ENCODE measurements at regions not wholly inside any gene's neighbourhood (a gene's known extent, or its start where the extent isn't known, plus 50 kb on each side); places are given as distances from the start of the nearest gene placed in this dataset.

DNA sequence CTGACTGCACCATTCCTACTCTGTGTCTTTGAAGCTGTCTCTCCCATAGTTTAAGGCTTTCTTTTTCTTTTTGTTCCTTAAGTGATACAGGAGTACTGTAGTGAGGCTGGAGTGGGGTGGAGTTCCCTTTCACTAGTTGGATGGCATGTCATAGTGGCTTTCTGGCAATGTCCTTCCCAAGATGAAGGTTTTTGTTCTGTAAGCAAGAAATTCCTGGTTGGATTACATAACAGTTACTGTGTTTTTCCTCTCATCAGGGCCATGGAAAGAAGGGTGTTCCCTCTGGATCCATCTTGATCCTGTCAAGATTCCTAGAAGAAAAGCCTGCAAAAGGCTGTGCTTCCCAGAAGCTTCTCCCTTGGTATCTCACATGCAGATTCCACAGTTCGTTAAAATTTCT, 84.2 kb downstream of the ACKR3 start:
- DNase-seq (ENCODE audit: insufficient read length, low spot score): no peak
- FAIRE-seq: no peak
- TF ChIP-seq POLR2AphosphoS5 (IDR thresholded peaks at IDR 0.05; ENCODE audit: low read depth, low read length): no peak
- no peak for TF ChIP-seq TAF1 (IDR thresholded peaks at IDR 0.05; ENCODE audit: low read depth, low read length)
- TF ChIP-seq POLR2A (IDR thresholded peaks at IDR 0.05; ENCODE audit: low read depth, low read length): no peak
- no peak for TF ChIP-seq POU2F2 (IDR thresholded peaks at IDR 0.05; ENCODE audit: low read depth, low read length)
- TF ChIP-seq PAX5 (IDR thresholded peaks at IDR 0.05; ENCODE audit: insufficient read depth, low read length, severe bottlenecking): no peak
- no peak for TF ChIP-seq SPI1 (IDR thresholded peaks at IDR 0.05; ENCODE audit: low read depth, low read length)

DNA sequence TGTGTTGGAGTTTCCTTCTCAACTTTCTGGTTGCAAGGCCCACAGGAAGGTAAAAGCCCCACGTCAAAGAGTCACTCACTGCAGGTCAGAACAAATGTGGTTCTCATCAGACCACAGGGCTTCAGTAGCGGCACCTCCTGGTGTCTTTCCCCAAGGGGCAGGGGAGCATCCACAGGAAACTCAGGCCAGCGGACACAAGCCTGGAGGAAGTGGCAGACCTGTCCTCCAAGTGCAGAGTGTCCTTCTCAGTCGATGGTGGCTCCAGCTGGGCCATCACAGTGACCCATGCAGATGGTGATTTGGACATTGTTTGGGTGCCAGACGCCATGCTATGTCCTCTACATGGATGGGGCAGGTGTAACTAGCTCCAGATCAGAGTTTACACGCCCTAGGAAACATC, 84.9 kb downstream of the ACKR3 start:
- FAIRE-seq (no peak), DNase-seq (ENCODE audit: insufficient read length, low spot score) (no peak)
- no peak for TF ChIP-seq PAX5 (IDR thresholded peaks at IDR 0.05; ENCODE audit: insufficient read depth, low read length, severe bottlenecking)
- TF ChIP-seq TAF1 (IDR thresholded peaks at IDR 0.05; ENCODE audit: low read depth, low read length): no peak
- TF ChIP-seq SPI1 (IDR thresholded peaks at IDR 0.05; ENCODE audit: low read depth, low read length): no peak
- no peak for TF ChIP-seq POLR2A (IDR thresholded peaks at IDR 0.05; ENCODE audit: low read depth, low read length)
- no peak for TF ChIP-seq POLR2AphosphoS5 (IDR thresholded peaks at IDR 0.05; ENCODE audit: low read depth, low read length)
- TF ChIP-seq POU2F2 (IDR thresholded peaks at IDR 0.05; ENCODE audit: low read depth, low read length): no peak

DNA sequence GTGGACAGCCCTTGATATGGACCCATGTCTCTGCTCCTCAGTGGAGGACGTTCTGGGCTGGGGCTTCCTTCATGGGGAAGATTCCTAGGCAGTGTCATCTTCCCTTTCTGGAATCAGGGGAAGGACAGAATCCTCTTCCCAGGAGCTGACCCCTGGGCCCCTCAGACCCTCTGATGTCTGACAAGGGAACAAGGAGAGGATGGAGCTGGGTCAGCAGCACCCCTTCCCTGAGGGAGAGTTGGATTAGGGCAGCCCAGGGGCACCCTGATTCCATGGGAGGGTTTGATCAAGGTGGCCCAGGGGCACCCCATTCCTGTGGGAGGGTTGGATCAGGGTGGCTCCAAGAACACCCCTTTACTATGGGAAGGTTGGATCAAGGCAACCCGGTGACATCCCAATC, 86.5 kb downstream of the ACKR3 start:
- FAIRE-seq (no peak), DNase-seq (ENCODE audit: insufficient read length, low spot score) (no peak)
- TF ChIP-seq POU2F2 (IDR thresholded peaks at IDR 0.05; ENCODE audit: low read depth, low read length) (no peak), POLR2A (IDR thresholded peaks at IDR 0.05; ENCODE audit: low read depth, low read length) (no peak), SPI1 (IDR thresholded peaks at IDR 0.05; ENCODE audit: low read depth, low read length) (no peak), PAX5 (IDR thresholded peaks at IDR 0.05; ENCODE audit: insufficient read depth, low read length, severe bottlenecking) (no peak), TAF1 (IDR thresholded peaks at IDR 0.05; ENCODE audit: low read depth, low read length) (no peak), POLR2AphosphoS5 (IDR thresholded peaks at IDR 0.05; ENCODE audit: low read depth, low read length) (no peak)

DNA sequence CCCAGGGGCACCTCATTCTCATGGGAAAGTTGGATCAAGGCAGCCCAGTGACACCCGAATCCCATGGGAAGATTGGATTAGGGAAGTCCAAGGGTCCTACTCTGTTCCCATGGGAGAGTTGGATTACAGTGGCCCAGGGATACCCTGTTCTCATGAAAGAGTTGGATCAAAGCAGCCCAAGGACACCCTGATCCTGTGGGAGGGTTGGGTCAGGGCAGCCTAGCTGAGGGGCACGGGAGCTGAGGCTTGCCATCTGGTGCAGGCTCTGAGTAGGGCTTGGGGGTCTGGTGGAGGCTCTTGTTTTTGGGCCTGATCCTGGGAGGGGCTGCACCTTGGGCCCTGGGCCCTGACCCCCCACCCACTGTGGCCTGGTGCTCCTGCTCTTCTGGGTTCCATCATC, 87.1 kb downstream of the ACKR3 start:
- TF ChIP-seq TAF1 (IDR thresholded peaks at IDR 0.05; ENCODE audit: low read depth, low read length) (no peak), POLR2A (IDR thresholded peaks at IDR 0.05; ENCODE audit: low read depth, low read length) (no peak), POLR2AphosphoS5 (IDR thresholded peaks at IDR 0.05; ENCODE audit: low read depth, low read length) (no peak), SPI1 (IDR thresholded peaks at IDR 0.05; ENCODE audit: low read depth, low read length) (no peak), POU2F2 (IDR thresholded peaks at IDR 0.05; ENCODE audit: low read depth, low read length) (no peak), PAX5 (IDR thresholded peaks at IDR 0.05; ENCODE audit: insufficient read depth, low read length, severe bottlenecking) (no peak)
- DNase-seq (ENCODE audit: insufficient read length, low spot score) (no peak), FAIRE-seq (no peak)

DNA sequence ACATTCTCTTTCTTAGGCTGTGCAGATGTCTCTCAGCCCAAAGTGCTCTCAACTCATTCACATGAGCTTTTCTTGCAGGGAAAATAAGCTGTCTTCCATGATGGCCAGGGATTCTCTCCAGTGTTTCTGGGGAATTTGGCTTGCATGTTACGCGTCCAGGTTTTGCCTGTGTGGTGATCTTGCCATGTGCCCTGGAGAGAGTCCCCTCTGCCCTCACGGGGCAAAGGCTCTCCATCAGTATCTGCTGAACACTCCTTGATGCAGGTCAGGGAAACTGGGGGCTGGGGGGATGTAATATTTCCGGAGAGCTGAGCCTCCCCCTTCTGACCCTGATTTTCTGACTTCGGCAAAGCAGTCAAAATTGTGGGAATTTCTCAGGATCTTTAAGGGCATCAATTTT, 87.6 kb downstream of the ACKR3 start:
- DNase-seq (ENCODE audit: insufficient read length, low spot score) (no peak), FAIRE-seq (no peak)
- no peak for TF ChIP-seq PAX5 (IDR thresholded peaks at IDR 0.05; ENCODE audit: insufficient read depth, low read length, severe bottlenecking)
- no peak for TF ChIP-seq TAF1 (IDR thresholded peaks at IDR 0.05; ENCODE audit: low read depth, low read length)
- TF ChIP-seq SPI1 (IDR thresholded peaks at IDR 0.05; ENCODE audit: low read depth, low read length): no peak
- TF ChIP-seq POU2F2 (IDR thresholded peaks at IDR 0.05; ENCODE audit: low read depth, low read length): no peak
- no peak for TF ChIP-seq POLR2A (IDR thresholded peaks at IDR 0.05; ENCODE audit: low read depth, low read length)
- TF ChIP-seq POLR2AphosphoS5 (IDR thresholded peaks at IDR 0.05; ENCODE audit: low read depth, low read length): no peak

DNA sequence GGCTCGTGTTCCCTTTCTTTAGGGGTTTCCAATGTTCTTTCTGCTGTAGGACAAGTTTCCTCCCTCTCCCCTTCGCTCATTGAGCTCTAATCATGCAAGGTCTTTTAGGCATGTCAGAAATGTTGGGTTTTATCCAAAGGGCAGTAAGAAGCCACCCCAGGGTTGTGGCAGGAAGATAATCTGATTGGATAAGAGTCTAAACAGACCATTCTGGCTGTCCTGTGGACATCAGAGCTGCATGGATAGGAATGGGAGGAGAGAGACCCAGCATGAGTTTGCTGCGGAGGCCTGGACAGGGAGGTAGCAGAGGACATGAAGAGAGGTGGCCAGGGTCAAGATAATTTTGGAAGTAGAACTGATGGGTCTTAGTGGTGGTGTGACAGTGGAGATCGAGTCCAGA, 88.2 kb downstream of the ACKR3 start:
- no peak for FAIRE-seq
- no peak for DNase-seq (ENCODE audit: insufficient read length, low spot score)
- TF ChIP-seq POLR2AphosphoS5 (IDR thresholded peaks at IDR 0.05; ENCODE audit: low read depth, low read length) (no peak), PAX5 (IDR thresholded peaks at IDR 0.05; ENCODE audit: insufficient read depth, low read length, severe bottlenecking) (no peak), POLR2A (IDR thresholded peaks at IDR 0.05; ENCODE audit: low read depth, low read length) (no peak), TAF1 (IDR thresholded peaks at IDR 0.05; ENCODE audit: low read depth, low read length) (no peak), POU2F2 (IDR thresholded peaks at IDR 0.05; ENCODE audit: low read depth, low read length) (no peak), SPI1 (IDR thresholded peaks at IDR 0.05; ENCODE audit: low read depth, low read length) (no peak)

DNA sequence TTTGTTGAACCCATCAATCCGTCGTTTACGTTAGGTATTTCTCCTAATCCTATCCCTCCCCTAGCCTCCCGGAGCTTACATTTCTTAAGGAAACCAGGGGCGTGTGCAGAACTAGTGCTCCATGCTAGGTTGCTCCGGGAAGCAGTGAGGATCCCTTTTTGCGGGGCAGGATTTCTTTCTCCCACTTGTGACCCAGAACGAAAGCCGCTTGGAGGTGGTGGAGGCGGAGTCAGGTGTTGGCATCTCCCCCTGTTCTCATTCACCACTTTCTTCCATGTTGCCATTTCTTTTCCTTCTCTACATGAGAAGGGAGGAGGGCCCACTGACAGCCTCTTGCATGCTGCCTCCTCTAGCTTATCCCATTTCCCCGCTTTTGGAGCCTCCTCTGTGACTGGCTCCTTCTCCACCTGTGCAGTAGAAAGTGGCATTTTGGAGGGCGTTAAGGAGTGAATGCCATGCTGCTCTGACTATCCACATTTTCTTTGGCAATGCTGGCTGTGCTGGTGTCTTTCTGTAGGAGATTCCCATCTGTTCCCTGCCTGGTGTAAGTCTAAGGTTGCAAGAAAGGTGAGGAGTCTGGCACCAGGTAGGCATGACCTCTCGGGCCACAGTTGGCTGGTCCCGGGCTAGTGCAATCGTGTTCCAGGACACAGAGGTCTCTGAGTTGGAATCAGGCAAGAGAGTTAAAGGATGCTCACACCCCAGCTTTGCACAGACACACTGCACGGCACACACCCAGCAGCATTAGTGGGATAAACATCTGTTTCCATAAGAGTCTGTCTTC, 89.5 kb downstream of the ACKR3 start:
- no peak for FAIRE-seq
- TF ChIP-seq TAF1 (IDR thresholded peaks at IDR 0.05; ENCODE audit: low read depth, low read length) (no peak), POU2F2 (IDR thresholded peaks at IDR 0.05; ENCODE audit: low read depth, low read length) (no peak), SPI1 (IDR thresholded peaks at IDR 0.05; ENCODE audit: low read depth, low read length) (no peak), POLR2AphosphoS5 (IDR thresholded peaks at IDR 0.05; ENCODE audit: low read depth, low read length) (no peak), POLR2A (IDR thresholded peaks at IDR 0.05; ENCODE audit: low read depth, low read length) (no peak), PAX5 (IDR thresholded peaks at IDR 0.05; ENCODE audit: insufficient read depth, low read length, severe bottlenecking) (no peak)
- DNase-seq (ENCODE audit: insufficient read length, low spot score): no peak

DNA sequence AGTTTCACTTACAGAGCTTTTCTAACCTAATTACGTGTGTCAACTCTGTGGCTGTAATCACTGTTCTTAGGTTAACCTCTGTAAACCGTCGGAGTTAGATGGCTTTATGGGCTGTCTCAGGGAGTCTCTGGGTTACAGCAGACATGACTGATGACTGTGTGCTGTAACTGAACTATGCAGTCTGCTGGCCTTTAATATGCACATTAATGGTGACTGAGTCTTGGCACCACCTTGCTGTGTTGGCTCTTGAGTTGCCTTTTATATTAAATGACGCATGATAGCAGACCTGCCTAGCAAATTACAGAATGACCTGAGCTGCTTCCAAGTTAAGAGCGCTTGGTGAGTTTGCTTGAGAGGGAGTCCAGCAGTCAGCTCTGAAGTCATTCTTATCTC, 90.1 kb downstream of the ACKR3 start:
- TF ChIP-seq TAF1 (IDR thresholded peaks at IDR 0.05; ENCODE audit: low read depth, low read length): no peak
- no peak for FAIRE-seq
- no peak for DNase-seq (ENCODE audit: insufficient read length, low spot score)

DNA sequence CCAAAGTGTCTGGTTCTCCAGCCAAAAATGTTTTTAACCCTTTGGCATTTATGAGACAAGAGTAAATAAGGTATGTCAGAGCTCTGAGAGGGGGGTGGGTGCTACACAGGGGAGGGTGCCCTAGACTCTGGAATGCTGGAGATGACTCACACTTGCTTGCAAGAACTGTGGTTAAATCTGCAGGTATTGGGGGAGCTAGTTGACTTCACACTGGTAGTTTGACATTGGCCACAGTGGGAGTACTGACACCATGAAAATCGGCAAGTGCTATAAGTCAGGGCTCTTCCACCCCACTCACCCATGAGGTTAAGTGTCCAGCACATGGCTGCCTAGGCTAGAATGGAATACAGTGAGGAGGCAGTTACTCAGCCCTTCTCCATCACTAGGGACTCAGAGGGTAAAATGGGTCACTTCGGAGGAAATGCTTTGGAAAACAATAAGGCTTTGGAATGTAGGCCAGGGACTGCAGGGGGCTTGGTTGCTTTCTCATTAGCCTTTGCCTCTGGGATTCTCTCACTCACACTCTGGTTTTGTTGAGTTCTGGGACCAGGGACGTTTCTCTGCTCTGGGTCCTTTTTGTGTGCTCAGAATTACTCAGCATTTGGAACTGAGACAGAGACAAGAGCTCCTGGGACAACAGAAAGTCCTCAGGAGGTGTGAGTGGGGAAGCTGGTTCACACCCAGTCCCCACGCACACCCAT, 91.6 kb downstream of the ACKR3 start:
- FAIRE-seq (no peak), DNase-seq (ENCODE audit: insufficient read length, low spot score) (no peak)
- TF ChIP-seq POLR2AphosphoS5 (IDR thresholded peaks at IDR 0.05; ENCODE audit: low read depth, low read length) (no peak), PAX5 (IDR thresholded peaks at IDR 0.05; ENCODE audit: insufficient read depth, low read length, severe bottlenecking) (no peak), TAF1 (IDR thresholded peaks at IDR 0.05; ENCODE audit: low read depth, low read length) (no peak), POU2F2 (IDR thresholded peaks at IDR 0.05; ENCODE audit: low read depth, low read length) (no peak), SPI1 (IDR thresholded peaks at IDR 0.05; ENCODE audit: low read depth, low read length) (no peak), POLR2A (IDR thresholded peaks at IDR 0.05; ENCODE audit: low read depth, low read length) (no peak)
